ENCODE measurements at regions not wholly inside any gene's neighbourhood (a gene's known extent, or its start where the extent isn't known, plus 50 kb on each side); places are given as distances from the start of the nearest gene placed in this dataset.

DNA sequence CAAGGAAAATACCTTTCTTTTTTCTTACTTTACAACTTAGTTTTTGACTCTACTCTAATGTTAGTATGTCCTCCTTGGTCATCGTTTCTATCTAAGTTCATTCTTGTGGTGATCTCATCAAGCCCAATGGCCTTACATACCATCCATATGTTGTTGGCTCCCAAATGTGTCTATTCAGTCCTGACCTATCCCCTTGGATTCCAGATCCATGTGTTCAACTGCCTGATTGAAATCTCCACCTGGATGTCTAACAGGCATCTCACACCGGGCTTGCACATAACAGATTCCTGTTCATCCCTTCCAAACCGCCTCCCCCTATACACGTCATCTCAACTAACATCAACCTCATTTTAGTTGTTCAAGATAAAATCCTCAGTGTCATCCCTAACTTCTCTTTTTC, 382.6 kb downstream of the SOX2 start:
- TF ChIP-seq, protein P1, sequence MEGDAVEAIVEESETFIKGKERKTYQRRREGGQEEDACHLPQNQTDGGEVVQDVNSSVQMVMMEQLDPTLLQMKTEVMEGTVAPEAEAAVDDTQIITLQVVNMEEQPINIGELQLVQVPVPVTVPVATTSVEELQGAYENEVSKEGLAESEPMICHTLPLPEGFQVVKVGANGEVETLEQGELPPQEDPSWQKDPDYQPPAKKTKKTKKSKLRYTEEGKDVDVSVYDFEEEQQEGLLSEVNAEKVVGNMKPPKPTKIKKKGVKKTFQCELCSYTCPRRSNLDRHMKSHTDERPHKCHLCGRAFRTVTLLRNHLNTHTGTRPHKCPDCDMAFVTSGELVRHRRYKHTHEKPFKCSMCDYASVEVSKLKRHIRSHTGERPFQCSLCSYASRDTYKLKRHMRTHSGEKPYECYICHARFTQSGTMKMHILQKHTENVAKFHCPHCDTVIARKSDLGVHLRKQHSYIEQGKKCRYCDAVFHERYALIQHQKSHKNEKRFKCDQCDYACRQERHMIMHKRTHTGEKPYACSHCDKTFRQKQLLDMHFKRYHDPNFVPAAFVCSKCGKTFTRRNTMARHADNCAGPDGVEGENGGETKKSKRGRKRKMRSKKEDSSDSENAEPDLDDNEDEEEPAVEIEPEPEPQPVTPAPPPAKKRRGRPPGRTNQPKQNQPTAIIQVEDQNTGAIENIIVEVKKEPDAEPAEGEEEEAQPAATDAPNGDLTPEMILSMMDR (IDR thresholded peaks at IDR 0.05), result no peak
- TF ChIP-seq POLR2AphosphoS5 (IDR thresholded peaks at IDR 0.05) (no peak), POLR2A (IDR thresholded peaks at IDR 0.05) (no peak)

Data from suprapubic skin (tissue), 4 donors.